ENCODE measurements at regions not wholly inside any gene's neighbourhood (a gene's known extent, or its start where the extent isn't known, plus 50 kb on each side); places are given as distances from the start of the nearest gene placed in this dataset.

- peaks cover 4% of the 10 kb centered on the region for H3K9me3 Mint-ChIP-seq
- H3K27ac Mint-ChIP-seq: no peak overlapping the region
- no peak overlapping the region for H3K4me3 Mint-ChIP-seq
- Histone ChIP-seq H3K4me1 (ENCODE audit: control insufficient read depth, insufficient read depth, low read length) (no peaks in the 10 kb centered on the region), H3K9ac (ENCODE audit: extremely low read depth, low read length, poor library complexity, severe bottlenecking) (no peak overlapping the region), H3K27ac (ENCODE audit: low read depth, low read length) (no peak overlapping the region), H3K4me3 (ENCODE audit: low read length) (no peak overlapping the region), H3K27me3 (ENCODE audit: control insufficient read depth, insufficient read depth, low read length, poor library complexity, severe bottlenecking) (no peaks in the 10 kb centered on the region), H3K9me3 (ENCODE audit: control insufficient read depth, low read length) (no peaks in the 10 kb centered on the region), H3K36me3 (ENCODE audit: control insufficient read depth, insufficient read depth, low read length) (no peaks in the 10 kb centered on the region)
- DNase-seq: no peak
- H3K27me3 Mint-ChIP-seq (ENCODE audit: insufficient read depth): no peaks in the 10 kb centered on the region
- no peaks in the 10 kb centered on the region for H3K4me1 Mint-ChIP-seq
- TF ChIP-seq CTCF (conservative IDR thresholded peaks at IDR 0.05): no peak
- 89 to 100% methylated on average over 1 to 2 of the region's 2 CpGs for WGBS, 2 experiments (ENCODE audit: insufficient coverage in 1 of 2, insufficient read length in 1 of 2)
- no peaks in the 10 kb centered on the region for H3K36me3 Mint-ChIP-seq (ENCODE audit: low read depth)
These were observed 64.4 kb upstream of the PLPP4 start for GRCh38 chr10:120392671-120393079.

- WGBS, 2 experiments (ENCODE audit: insufficient coverage in 1 of 2, insufficient read length in 1 of 2): 89% methylated on average over 1 of the region's 1 CpG; no CpG with 5 or more reads in 1 of the 2 experiments
- peaks cover 4% of the 10 kb centered on the region for H3K9me3 Mint-ChIP-seq
- DNase-seq: no peak
- no peak overlapping the region for H3K27ac Mint-ChIP-seq
- Histone ChIP-seq H3K27me3 (ENCODE audit: control insufficient read depth, insufficient read depth, low read length, poor library complexity, severe bottlenecking) (no peaks in the 10 kb centered on the region), H3K9me3 (ENCODE audit: control insufficient read depth, low read length) (peaks cover 6% of the 10 kb centered on the region), H3K4me3 (ENCODE audit: low read length) (no peak overlapping the region), H3K9ac (ENCODE audit: extremely low read depth, low read length, poor library complexity, severe bottlenecking) (no peak overlapping the region), H3K36me3 (ENCODE audit: control insufficient read depth, insufficient read depth, low read length) (no peaks in the 10 kb centered on the region), H3K4me1 (ENCODE audit: control insufficient read depth, insufficient read depth, low read length) (no peaks in the 10 kb centered on the region), H3K27ac (ENCODE audit: low read depth, low read length) (no peak overlapping the region)
- no peak for TF ChIP-seq CTCF (conservative IDR thresholded peaks at IDR 0.05)
- H3K4me3 Mint-ChIP-seq: no peak overlapping the region
- H3K36me3 Mint-ChIP-seq (ENCODE audit: low read depth): no peaks in the 10 kb centered on the region
- H3K4me1 Mint-ChIP-seq: no peaks in the 10 kb centered on the region
- no peaks in the 10 kb centered on the region for H3K27me3 Mint-ChIP-seq (ENCODE audit: insufficient read depth)
These were observed 62.6 kb upstream of the PLPP4 start for GRCh38 chr10:120394446-120394845.

- Mint-ChIP-seq H3K4me1 (no peaks in the 10 kb centered on the region), H3K27ac (no peak overlapping the region), H3K27me3 (ENCODE audit: insufficient read depth) (no peaks in the 10 kb centered on the region), H3K36me3 (ENCODE audit: low read depth) (no peaks in the 10 kb centered on the region), H3K9me3 (peaks cover 4% of the 10 kb centered on the region), H3K4me3 (no peak overlapping the region)
- Histone ChIP-seq H3K36me3 (ENCODE audit: control insufficient read depth, insufficient read depth, low read length) (no peaks in the 10 kb centered on the region), H3K27ac (ENCODE audit: low read depth, low read length) (no peak overlapping the region), H3K27me3 (ENCODE audit: control insufficient read depth, insufficient read depth, low read length, poor library complexity, severe bottlenecking) (no peaks in the 10 kb centered on the region), H3K9ac (ENCODE audit: extremely low read depth, low read length, poor library complexity, severe bottlenecking) (no peak overlapping the region), H3K4me3 (ENCODE audit: low read length) (no peak overlapping the region), H3K9me3 (ENCODE audit: control insufficient read depth, low read length) (peaks cover 6% of the 10 kb centered on the region), H3K4me1 (ENCODE audit: control insufficient read depth, insufficient read depth, low read length) (no peaks in the 10 kb centered on the region)
- TF ChIP-seq CTCF (conservative IDR thresholded peaks at IDR 0.05): no peak
- WGBS, 2 experiments (ENCODE audit: insufficient coverage in 1 of 2, insufficient read length in 1 of 2): 92 to 100% methylated on average over 5 to 6 of the region's 6 CpGs
- DNase-seq: no peak
These were observed 60.8 kb upstream of the PLPP4 start for GRCh38 chr10:120396228-120396627.
